Keratinocyte (primary cell): ENCODE measurements at regions not wholly inside any gene's neighbourhood (a gene's known extent, or its start where the extent isn't known, plus 50 kb on each side); places are given as distances from the start of the nearest gene placed in this dataset.

ENCODE experiments used
- DNase-seq: peaks from one replicate; pipeline ENCODE4 v3.0.0-alpha.2; 2011; ENCODE audit warnings: low read depth, missing footprints, low spot score
- FAIRE-seq: peaks from 2 replicates; lab custom pipeline; 2011; peaks lifted over from hg19 to GRCh38; lab: Jason Lieb, UNC
- H2AFZ ChIP-seq: 2 replicates; pipeline ENCODE4 v1.6.0; 2012; ENCODE audit warnings: low read length, control low read depth, inconsistent platforms; ENCODE audit not compliant: control insufficient read depth
- H3K27ac ChIP-seq: 2 replicates; pipeline ENCODE4 v1.5.1; 2011; ENCODE audit warnings: low read length; ENCODE audit not compliant: control insufficient read depth, insufficient read depth
- H3K27me3 ChIP-seq: 3 replicates; pipeline ENCODE4 v1.6.0; 2011; ENCODE audit warnings: low read length; ENCODE audit not compliant: control insufficient read depth, insufficient read depth; ENCODE audit errors: extremely low read depth
- H3K36me3 ChIP-seq, 2 experiments: 2 replicates in 1 of 2; 3 replicates in 1 of 2; pipeline ENCODE4 v1.5.1; 2011; ENCODE audit warnings: low read length in 2 of 2, mild to moderate bottlenecking in 1 of 2; ENCODE audit not compliant: control insufficient read depth in 2 of 2, insufficient read depth in 2 of 2; ENCODE audit errors: extremely low read depth in 1 of 2
- H3K4me1 ChIP-seq: 3 replicates; pipeline ENCODE4 v1.5.1; 2011; ENCODE audit warnings: low read length; ENCODE audit not compliant: control insufficient read depth, insufficient read depth; ENCODE audit errors: extremely low read depth
- H3K4me2 ChIP-seq: 3 replicates; pipeline ENCODE4 v1.6.0; 2011; ENCODE audit warnings: low read depth, low read length; ENCODE audit not compliant: control insufficient read depth, insufficient read depth; ENCODE audit errors: extremely low read depth
- H3K4me3 ChIP-seq, 3 experiments: fragments of 200-600 bp in 1 of 3; sonication (generic) in 1 of 3; 2 replicates in 2 of 3; 3 replicates in 1 of 3; pipeline ENCODE4 v1.5.1; 2011 to 2016; ENCODE audit warnings: low read length in 3 of 3, mild to moderate bottlenecking in 3 of 3, control low read depth in 2 of 3, inconsistent platforms in 1 of 3, low read depth in 1 of 3, mixed read lengths in 1 of 3, mixed run types in 1 of 3, moderate library complexity in 1 of 3; ENCODE audit not compliant: control insufficient read depth in 2 of 3, insufficient read depth in 2 of 3; ENCODE audit errors: extremely low read depth in 1 of 3
- H3K79me2 ChIP-seq: 2 replicates; pipeline ENCODE4 v1.6.0; 2012; ENCODE audit warnings: low read length; ENCODE audit not compliant: control insufficient read depth, insufficient read depth
- H3K9ac ChIP-seq: 3 replicates; pipeline ENCODE4 v1.6.0; 2011; ENCODE audit warnings: low read length; ENCODE audit not compliant: control insufficient read depth, insufficient read depth; ENCODE audit errors: extremely low read depth
- H3K9me1 ChIP-seq: 3 replicates; pipeline ENCODE4 v1.6.0; 2011; ENCODE audit warnings: low read length; ENCODE audit not compliant: control insufficient read depth, insufficient read depth; ENCODE audit errors: extremely low read depth
- H3K9me3 ChIP-seq: 2 replicates; pipeline ENCODE4 v1.5.1; 2012; ENCODE audit warnings: low read depth, low read length; ENCODE audit not compliant: control insufficient read depth
- H4K20me1 ChIP-seq: 3 replicates; pipeline ENCODE4 v1.6.0; 2011; ENCODE audit warnings: low read length; ENCODE audit not compliant: control insufficient read depth, insufficient read depth; ENCODE audit errors: extremely low read depth
- CTCF ChIP-seq, 3 experiments: IDR thresholded peaks in 1 of 3; conservative IDR thresholded peaks in 1 of 3; optimal IDR thresholded peaks in 1 of 3; 2 replicates in 2 of 3; 3 replicates in 1 of 3; pipeline versions ENCODE3 to v1.5.1; 2011; ENCODE audit warnings: low read length in 3 of 3, mild to moderate bottlenecking in 3 of 3, moderate library complexity in 2 of 3, control low read depth in 1 of 3, inconsistent platforms in 1 of 3; ENCODE audit not compliant: insufficient read depth in 2 of 3; ENCODE audit errors: extremely low read depth in 1 of 3
- EZH2 ChIP-seq: IDR thresholded peaks from one replicate; pipeline ENCODE4 v1.6.1; 2012; ENCODE audit warnings: inconsistent platforms, mild to moderate bottlenecking, low read length, moderate library complexity
- dilution Hi-C: fragments of 300-500 bp; cut with MboI; formaldehyde crosslinking; loops from one replicate; pipeline ENCODE4 v1.7.0; 2020; ENCODE audit warnings: low sequenced_read_pairs; ENCODE audit not compliant: extremely low pct_ligation_motif_present

GRCh38 chr15:57867970-57868798 is 161.7 kb downstream of the POLR2M start:
- no peaks in the 10 kb centered on the region for H3K27me3 ChIP-seq
- no peak overlapping the region for H3K4me3 ChIP-seq
- DNase-seq (no peak), FAIRE-seq (no peak)
- H3K27ac ChIP-seq = no peak overlapping the region
- no peaks in the 10 kb centered on the region for H3K9me1 ChIP-seq
- H4K20me1 ChIP-seq = no peaks in the 10 kb centered on the region
- H3K4me2 ChIP-seq = no peak overlapping the region
- no peaks in the 10 kb centered on the region for H3K36me3 ChIP-seq
- H3K9me3 ChIP-seq = no peaks in the 10 kb centered on the region
- no peak for TF ChIP-seq EZH2
- TF ChIP-seq CTCF (optimal IDR thresholded peaks at IDR 0.05 in 1 of 3, IDR thresholded peaks at IDR 0.05 in 1 of 3, conservative IDR thresholded peaks at IDR 0.05 in 1 of 3; ENCODE audit: extremely low read depth in 1 of 3, insufficient read depth in 2 of 3, low read length in 3 of 3) = no peak
- peaks cover 2% of the 10 kb centered on the region for H3K4me1 ChIP-seq
- H3K9ac ChIP-seq = no peak overlapping the region
- H2AFZ ChIP-seq = no peak overlapping the region
- H3K79me2 ChIP-seq = no peaks in the 10 kb centered on the region
- dilution Hi-C loops = loop anchor here (5.0 kb wide), 1 partner anchor 199 kb away; the partner anchor contains the start of gene ALDH1A2

GRCh38 chr15:57870667-57871066 is 164.2 kb downstream of the POLR2M start:
- DNase-seq = no peak
- Histone ChIP-seq H2AFZ (no peak overlapping the region), H3K79me2 (no peaks in the 10 kb centered on the region), H3K4me2 (no peak overlapping the region), H3K9me3 (no peaks in the 10 kb centered on the region), H3K27me3 (no peaks in the 10 kb centered on the region), H3K27ac (no peak overlapping the region), H3K9me1 (no peaks in the 10 kb centered on the region), H3K4me1 (peaks cover 20% of the 10 kb centered on the region), H3K9ac (no peak overlapping the region), H4K20me1 (no peaks in the 10 kb centered on the region), H3K36me3 (no peaks in the 10 kb centered on the region), H3K4me3 (no peak overlapping the region)
- dilution Hi-C loops = no loop called here
- no peak for FAIRE-seq
- TF ChIP-seq EZH2 (no peak), CTCF (optimal IDR thresholded peaks at IDR 0.05 in 1 of 3, IDR thresholded peaks at IDR 0.05 in 1 of 3, conservative IDR thresholded peaks at IDR 0.05 in 1 of 3; ENCODE audit: extremely low read depth in 1 of 3, insufficient read depth in 2 of 3, low read length in 3 of 3) (no peak)
